ENCODE measurements at regions not wholly inside any gene's neighbourhood (a gene's known extent, or its start where the extent isn't known, plus 50 kb on each side); places are given as distances from the start of the nearest gene placed in this dataset.

DNA sequence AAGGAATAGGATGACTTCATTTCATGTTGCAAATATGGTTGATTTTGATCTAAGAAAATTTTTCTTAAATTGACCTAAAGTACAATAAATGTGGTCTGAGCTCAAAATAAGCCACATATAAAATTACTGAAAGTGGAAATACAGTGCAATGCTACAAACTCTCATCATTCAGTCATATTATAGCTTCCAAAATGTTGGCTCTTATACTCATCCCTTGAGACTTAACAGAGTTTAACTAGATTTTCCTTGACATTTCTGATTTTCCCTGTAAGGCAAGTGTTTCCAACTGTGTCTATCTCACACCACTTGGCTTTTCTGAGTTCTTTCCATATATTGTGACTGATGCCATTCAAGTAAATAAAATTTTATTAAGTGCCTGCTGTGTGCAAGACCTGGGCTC is 123.7 kb upstream of the NTF3 start:
- H3K4me3 ChIP-seq (ENCODE audit: low read depth, low read length), result no peak overlapping the region
- TF ChIP-seq, protein P1, sequence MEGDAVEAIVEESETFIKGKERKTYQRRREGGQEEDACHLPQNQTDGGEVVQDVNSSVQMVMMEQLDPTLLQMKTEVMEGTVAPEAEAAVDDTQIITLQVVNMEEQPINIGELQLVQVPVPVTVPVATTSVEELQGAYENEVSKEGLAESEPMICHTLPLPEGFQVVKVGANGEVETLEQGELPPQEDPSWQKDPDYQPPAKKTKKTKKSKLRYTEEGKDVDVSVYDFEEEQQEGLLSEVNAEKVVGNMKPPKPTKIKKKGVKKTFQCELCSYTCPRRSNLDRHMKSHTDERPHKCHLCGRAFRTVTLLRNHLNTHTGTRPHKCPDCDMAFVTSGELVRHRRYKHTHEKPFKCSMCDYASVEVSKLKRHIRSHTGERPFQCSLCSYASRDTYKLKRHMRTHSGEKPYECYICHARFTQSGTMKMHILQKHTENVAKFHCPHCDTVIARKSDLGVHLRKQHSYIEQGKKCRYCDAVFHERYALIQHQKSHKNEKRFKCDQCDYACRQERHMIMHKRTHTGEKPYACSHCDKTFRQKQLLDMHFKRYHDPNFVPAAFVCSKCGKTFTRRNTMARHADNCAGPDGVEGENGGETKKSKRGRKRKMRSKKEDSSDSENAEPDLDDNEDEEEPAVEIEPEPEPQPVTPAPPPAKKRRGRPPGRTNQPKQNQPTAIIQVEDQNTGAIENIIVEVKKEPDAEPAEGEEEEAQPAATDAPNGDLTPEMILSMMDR (conservative IDR thresholded peaks at IDR 0.05; ENCODE audit: low read depth, low read length), result no peak
- DNase-seq (ENCODE audit: low read depth), result no peak

DNA sequence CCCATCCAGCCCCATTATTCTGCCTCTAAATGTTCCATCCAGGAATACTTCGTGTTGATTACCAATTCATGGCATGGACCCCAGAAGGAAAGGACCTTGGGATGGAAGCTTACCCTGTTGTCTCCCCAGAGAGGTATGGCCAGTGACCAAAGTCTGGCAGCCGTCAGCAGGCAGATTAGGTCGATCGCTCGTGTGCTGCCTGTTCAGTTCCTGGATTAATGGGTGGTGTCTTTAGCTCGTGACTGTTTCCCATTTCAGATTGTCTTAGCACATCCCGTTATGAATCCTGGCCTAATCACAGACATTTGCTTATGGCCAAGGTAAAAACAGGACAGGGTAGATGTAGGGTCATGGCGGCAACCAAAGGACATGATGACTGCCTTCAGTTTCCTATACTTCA is 122.9 kb upstream of the NTF3 start:
- TF ChIP-seq, protein P1 (conservative IDR thresholded peaks at IDR 0.05; ENCODE audit: low read depth, low read length), result no peak
- DNase-seq (ENCODE audit: low read depth), result no peak
- no peak overlapping the region for H3K4me3 ChIP-seq (ENCODE audit: low read depth, low read length)

DNA sequence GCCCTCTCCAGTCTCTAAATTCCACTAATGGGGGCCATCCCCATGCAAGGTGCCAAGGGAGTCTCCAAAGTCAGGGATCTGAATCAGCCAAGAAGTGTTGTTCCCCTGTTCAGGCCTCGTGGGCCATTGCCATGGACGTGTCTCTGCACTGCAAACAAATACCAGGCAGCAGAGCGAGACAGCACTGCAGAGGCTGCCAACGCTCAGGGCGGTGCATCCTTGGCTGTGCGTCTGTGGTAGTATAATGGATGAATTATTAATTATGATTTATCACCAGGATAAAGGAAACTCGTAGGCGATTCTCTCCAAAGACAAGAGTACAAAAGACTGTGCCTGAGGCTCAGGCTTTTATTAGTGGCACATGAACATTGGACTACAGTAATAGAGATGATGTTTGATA is 122.3 kb upstream of the NTF3 start:
- H3K4me3 ChIP-seq (ENCODE audit: low read depth, low read length), result no peak overlapping the region
- no peak for DNase-seq (ENCODE audit: low read depth)
- TF ChIP-seq, protein P1 (conservative IDR thresholded peaks at IDR 0.05; ENCODE audit: low read depth, low read length), result no peak

DNA sequence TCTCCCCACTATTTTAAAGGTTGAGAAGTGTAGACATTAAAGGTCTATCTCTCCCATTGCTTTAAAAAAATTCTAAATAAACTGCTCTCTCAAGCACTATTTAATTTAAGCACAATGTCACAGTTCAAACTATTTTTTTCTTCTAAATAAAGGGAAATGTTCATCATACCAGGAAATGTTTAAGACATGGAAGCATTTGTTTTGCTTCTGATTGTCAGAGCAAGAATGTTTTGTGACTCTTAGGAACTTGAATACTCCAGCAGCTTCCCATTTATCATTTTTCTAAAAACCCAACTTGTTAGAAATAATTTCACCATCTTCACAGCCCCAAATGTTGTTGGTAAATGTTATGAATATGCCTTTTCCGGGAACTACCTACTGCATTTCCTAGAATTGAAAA is 121.8 kb upstream of the NTF3 start:
- TF ChIP-seq, protein P1 (conservative IDR thresholded peaks at IDR 0.05; ENCODE audit: low read depth, low read length), result no peak
- no peak for DNase-seq (ENCODE audit: low read depth)

DNA sequence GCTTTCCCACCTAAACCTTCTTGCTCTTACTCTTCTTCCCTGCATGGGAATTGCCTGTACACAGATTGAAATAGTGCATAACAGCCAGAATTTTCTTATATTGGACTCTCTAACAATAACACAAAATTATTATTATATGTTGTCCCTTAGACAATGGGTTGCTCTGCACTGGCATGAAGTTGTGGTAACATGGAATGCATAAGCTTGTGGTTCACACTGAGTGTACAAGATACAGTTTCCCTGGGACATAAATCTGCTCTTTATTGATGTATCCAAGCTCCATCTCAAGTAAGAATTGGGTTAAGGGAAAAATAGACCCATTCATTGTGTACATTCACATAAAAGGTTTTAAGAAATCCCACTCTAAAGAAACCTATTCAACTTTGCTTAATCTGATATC is 114.4 kb upstream of the NTF3 start:
- TF ChIP-seq, protein P1 (conservative IDR thresholded peaks at IDR 0.05; ENCODE audit: low read depth, low read length), result no peak
- H3K4me3 ChIP-seq (ENCODE audit: low read depth, low read length), result no peak overlapping the region
- no peak for DNase-seq (ENCODE audit: low read depth)

More for the DNA sequence above, 121.8 kb upstream of the NTF3 start:
- H3K4me3 ChIP-seq (ENCODE audit: low read depth, low read length), result no peak overlapping the region

DNA sequence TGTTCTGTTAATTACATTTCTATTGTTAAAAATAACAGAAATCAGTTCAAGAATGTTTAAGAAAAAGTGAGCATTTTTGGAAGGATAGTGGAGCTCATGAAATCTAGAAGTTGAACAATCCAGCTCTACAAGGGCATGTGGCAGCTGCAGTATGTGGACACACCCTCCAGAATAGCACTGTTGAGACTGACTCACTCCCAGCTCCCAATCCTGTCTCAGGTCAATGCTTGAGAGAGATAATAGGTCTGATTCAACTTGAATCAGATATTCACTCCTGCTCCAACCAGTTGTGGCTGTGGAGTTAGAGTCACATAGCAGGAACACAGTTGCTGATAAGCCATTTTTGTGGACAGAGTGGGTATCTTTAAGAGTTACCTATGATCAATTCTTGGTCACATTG is 113.0 kb upstream of the NTF3 start:
- DNase-seq (ENCODE audit: low read depth), result peak; percentile 2
- H3K4me3 ChIP-seq (ENCODE audit: low read depth, low read length), result no peak overlapping the region
- TF ChIP-seq, protein P1 (conservative IDR thresholded peaks at IDR 0.05; ENCODE audit: low read depth, low read length), result no peak

DNA sequence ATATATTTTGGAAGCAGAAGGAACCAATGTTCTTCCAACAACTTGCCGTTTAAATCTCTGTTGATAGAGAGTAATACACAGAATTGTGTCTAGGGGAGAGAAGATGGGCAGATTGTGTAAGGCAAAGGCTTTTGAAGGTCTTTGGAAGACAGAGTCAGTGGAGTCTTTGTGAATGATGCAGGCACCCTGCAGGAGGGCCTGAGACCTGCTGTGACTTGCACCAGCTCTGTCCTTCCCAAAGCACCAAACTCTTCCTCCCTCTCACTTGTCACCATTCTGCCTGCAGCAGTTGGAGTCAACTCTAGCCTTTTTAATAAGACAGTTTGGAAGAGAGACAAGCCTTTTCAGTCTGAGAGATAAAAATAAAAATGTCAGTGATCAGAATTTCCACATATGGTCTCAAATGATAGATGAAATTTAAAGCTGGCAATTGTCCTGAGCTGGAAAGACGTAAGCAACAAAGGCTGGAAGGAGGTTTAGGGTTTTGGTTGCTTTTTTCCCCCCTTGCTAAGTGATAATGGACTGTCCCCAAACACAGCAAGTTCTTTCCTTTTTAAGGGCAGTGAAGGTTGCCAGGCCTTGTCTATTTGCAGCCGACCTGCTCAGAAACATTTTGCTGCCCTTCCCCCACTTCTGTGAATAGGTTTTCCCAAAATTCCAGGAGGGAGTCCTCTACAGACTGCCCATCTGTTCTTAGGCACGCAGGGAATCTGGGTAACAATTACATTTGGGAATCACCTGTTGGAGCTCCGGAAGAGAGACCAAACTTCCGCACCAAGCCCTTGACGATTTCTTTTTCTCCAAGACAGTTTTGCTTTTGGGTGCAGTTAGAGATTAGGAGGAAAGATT is 103.0 kb upstream of the NTF3 start:
- no peak for DNase-seq (ENCODE audit: low read depth)
- H3K4me3 ChIP-seq (ENCODE audit: low read depth, low read length), result no peak overlapping the region
- TF ChIP-seq, protein P1 (conservative IDR thresholded peaks at IDR 0.05; ENCODE audit: low read depth, low read length), result no peak
